DMS153 treated with DMSO at 0.1 percent for 48 hours (cell line): ENCODE measurements at regions not wholly inside any gene's neighbourhood (a gene's known extent, or its start where the extent isn't known, plus 50 kb on each side); places are given as distances from the start of the nearest gene placed in this dataset.

Experiments used
- DNase-seq: peaks from one replicate; lab custom pipeline; 2025; ENCODE audit not compliant: unreplicated experiment; lab: John Stamatoyannopoulos, UW

- no peak for DNase-seq
Measured at GRCh38 chr4:4775493-4776004, 83.9 kb upstream of the MSX1 start.

GRCh38 chr4:4772534-4772933, 86.9 kb upstream of the MSX1 start:
- no peak for DNase-seq

- DNase-seq = no peak
Measured at GRCh38 chr4:4771160-4771559, 88.3 kb upstream of the MSX1 start.

GRCh38 chr4:4770610-4771009, 88.9 kb upstream of the MSX1 start:
- no peak for DNase-seq

- DNase-seq = no peak
Measured at GRCh38 chr4:4766564-4766963, 92.9 kb upstream of the MSX1 start.

- DNase-seq = no peak
Measured at GRCh38 chr4:4765811-4766210, 93.7 kb upstream of the MSX1 start.

GRCh38 chr4:4764558-4764905, 94.9 kb upstream of the MSX1 start:
- DNase-seq = no peak

GRCh38 chr4:4763822-4764557, 95.5 kb upstream of the MSX1 start:
- no peak for DNase-seq

GRCh38 chr4:4762909-4763821, 96.3 kb upstream of the MSX1 start:
- DNase-seq = no peak

GRCh38 chr4:4762300-4762699, 97.2 kb upstream of the MSX1 start:
- no peak for DNase-seq

- no peak for DNase-seq
Measured at GRCh38 chr4:4761128-4761982, 98.1 kb upstream of the MSX1 start.

- no peak for DNase-seq
Measured at GRCh38 chr4:4759883-4760282, 99.6 kb upstream of the MSX1 start.

- DNase-seq = no peak
Measured at GRCh38 chr4:4759232-4759631, 100.2 kb upstream of the MSX1 start.

GRCh38 chr4:4758681-4759080, 100.8 kb upstream of the MSX1 start:
- no peak for DNase-seq

- no peak for DNase-seq
Measured at GRCh38 chr4:4755306-4755705, 104.2 kb upstream of the MSX1 start.

- no peak for DNase-seq
Measured at GRCh38 chr4:4754641-4755040, 104.8 kb upstream of the MSX1 start.

GRCh38 chr4:4753643-4754042, 105.8 kb upstream of the MSX1 start:
- no peak for DNase-seq

- no peak for DNase-seq
Measured at GRCh38 chr4:4752576-4753401, 106.7 kb upstream of the MSX1 start.

GRCh38 chr4:4752025-4752424, 107.4 kb upstream of the MSX1 start:
- no peak for DNase-seq

- DNase-seq = no peak
Measured at GRCh38 chr4:4750187-4750586, 109.3 kb upstream of the MSX1 start.
